ENCODE measurements at regions not wholly inside any gene's neighbourhood (a gene's known extent, or its start where the extent isn't known, plus 50 kb on each side); places are given as distances from the start of the nearest gene placed in this dataset.

DNA sequence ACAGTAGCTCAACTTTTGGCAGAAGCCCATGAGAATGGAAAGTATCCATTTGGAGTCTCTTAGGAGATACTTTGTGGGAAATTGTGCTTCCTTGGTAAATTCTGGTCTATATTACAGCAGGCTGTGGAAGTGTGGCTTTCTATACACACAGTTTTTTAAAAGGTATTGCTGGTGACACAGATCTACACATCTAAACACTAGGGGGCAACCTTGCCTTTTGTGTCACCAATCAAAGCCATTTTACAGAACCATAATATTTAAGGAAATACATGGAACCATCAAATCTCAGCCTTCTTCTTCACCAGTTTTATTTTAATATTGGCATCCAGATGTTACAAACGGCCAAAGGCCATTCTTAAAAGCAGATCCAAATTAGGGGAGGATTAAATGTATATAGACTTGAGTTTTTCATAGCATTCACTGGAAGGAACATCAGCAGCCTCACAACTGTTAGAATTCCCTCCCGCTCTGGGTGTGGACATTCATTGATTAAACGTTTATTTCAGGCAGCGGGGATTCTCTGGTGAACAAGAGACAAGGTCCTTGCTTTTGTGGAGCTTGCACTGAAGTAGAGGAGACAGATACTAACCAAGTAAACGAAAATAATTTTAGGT is 132.4 kb upstream of the EPB41L4A start:
- TF ChIP-seq, protein P1, sequence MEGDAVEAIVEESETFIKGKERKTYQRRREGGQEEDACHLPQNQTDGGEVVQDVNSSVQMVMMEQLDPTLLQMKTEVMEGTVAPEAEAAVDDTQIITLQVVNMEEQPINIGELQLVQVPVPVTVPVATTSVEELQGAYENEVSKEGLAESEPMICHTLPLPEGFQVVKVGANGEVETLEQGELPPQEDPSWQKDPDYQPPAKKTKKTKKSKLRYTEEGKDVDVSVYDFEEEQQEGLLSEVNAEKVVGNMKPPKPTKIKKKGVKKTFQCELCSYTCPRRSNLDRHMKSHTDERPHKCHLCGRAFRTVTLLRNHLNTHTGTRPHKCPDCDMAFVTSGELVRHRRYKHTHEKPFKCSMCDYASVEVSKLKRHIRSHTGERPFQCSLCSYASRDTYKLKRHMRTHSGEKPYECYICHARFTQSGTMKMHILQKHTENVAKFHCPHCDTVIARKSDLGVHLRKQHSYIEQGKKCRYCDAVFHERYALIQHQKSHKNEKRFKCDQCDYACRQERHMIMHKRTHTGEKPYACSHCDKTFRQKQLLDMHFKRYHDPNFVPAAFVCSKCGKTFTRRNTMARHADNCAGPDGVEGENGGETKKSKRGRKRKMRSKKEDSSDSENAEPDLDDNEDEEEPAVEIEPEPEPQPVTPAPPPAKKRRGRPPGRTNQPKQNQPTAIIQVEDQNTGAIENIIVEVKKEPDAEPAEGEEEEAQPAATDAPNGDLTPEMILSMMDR (IDR thresholded peaks at IDR 0.05) = peak; percentile 69 to 83 (median 78)
- no peak for TF ChIP-seq EP300 (IDR thresholded peaks at IDR 0.05)
